ENCODE measurements at regions not wholly inside any gene's neighbourhood (a gene's known extent, or its start where the extent isn't known, plus 50 kb on each side); places are given as distances from the start of the nearest gene placed in this dataset.
A peak's percentile ranks its signal among the peaks of the same experiment; 100 is the strongest.

DNA sequence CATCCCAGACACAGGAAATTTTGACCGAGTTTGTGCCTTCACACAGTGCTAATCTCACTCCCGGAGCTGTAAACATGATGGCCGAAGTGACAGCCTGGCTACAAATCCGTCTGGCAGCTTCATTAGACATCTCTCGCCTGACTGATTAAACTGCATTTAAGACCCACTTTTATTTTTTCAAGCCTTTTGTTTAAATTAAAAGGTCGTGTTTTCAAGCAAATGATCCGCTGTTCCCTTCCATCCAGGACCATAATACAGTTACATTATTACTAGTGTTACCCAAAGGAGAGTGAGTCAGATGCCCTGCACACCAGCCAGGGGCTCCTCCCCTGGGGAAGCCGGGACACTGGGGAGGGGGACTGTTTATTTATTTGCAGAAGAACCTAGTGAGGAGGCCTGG is 200.2 kb downstream of the EXOC5 start (continued):
- TF ChIP-seq ZNF219 (CRISPR knock-in tag; IDR thresholded peaks at IDR 0.05; ENCODE audit: borderline replicate concordance) = no peak
- no peak for TF ChIP-seq RELA (CRISPR knock-in tag; IDR thresholded peaks at IDR 0.05; ENCODE audit: borderline replicate concordance)

- H3K27ac Mint-ChIP-seq = no peak overlapping the region
- no peaks in the 10 kb centered on the region for H3K36me3 Mint-ChIP-seq
- H3K4me3 Mint-ChIP-seq = no peak overlapping the region
- TF ChIP-seq NFATC4 (CRISPR knock-in tag; IDR thresholded peaks at IDR 0.05) = no peak
- no peak for TF ChIP-seq KAT7 (CRISPR knock-in tag; IDR thresholded peaks at IDR 0.05; ENCODE audit: borderline replicate concordance)
- no peak for TF ChIP-seq ZNF512 (CRISPR knock-in tag; IDR thresholded peaks at IDR 0.05; ENCODE audit: borderline replicate concordance)
- no peak for TF ChIP-seq PRRX2 (CRISPR knock-in tag; IDR thresholded peaks at IDR 0.05)
- no peak for TF ChIP-seq NR1H2 (CRISPR knock-in tag; IDR thresholded peaks at IDR 0.05)
- TF ChIP-seq ZNF263 (CRISPR knock-in tag; IDR thresholded peaks at IDR 0.05; ENCODE audit: low read depth) = peak; percentile 81
- no peak for TF ChIP-seq HMGA2 (CRISPR knock-in tag; IDR thresholded peaks at IDR 0.05)
- TF ChIP-seq OVOL2 (CRISPR knock-in tag; IDR thresholded peaks at IDR 0.05; ENCODE audit: borderline replicate concordance) = no peak
- TF ChIP-seq CTCF (IDR thresholded peaks at IDR 0.05) = peak; percentile 44; the same call in 1 of the 2 replicates
- peak; percentile 27; the same call in 1 of the 2 replicates for TF ChIP-seq MAX (CRISPR knock-in tag; IDR thresholded peaks at IDR 0.05)
- ChIA-PET POLR2A (no interaction called here), CTCF (no interaction called here)
- ATAC-seq = peak; percentile 92
- H3K9me3 Mint-ChIP-seq = no peaks in the 10 kb centered on the region
- peaks cover 35% of the 10 kb centered on the region for H3K4me1 Mint-ChIP-seq
- H3K27me3 Mint-ChIP-seq (ENCODE audit: low read depth) = peaks cover 4% of the 10 kb centered on the region; the same call in 1 of the 2 replicates
- DNase-seq (ENCODE audit: low spot score) = peak; percentile 80
Observed at GRCh38 chr14:57066887-57067513, 201.7 kb downstream of the EXOC5 start.

DNA sequence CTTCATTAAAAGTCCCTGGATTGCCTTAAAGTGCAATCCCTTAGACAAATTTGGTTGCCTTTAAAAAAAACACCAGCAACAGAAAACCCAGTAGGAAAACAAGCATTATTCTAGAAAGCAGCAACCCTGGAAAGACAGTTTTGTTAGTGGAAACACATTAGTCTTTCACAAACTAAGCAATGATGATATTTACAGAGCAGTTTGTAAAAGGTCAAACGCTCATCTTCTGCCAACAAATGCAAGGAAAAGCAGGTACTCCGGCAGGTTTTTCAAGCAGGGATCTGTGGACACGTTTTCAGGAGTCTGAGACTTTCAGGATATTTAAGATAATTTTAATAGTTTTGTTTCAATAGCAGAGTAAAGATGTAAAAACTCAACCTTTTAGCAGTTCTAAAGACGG is 202.2 kb downstream of the EXOC5 start:
- no peak for DNase-seq (ENCODE audit: low spot score)
- ATAC-seq = no peak
- ChIA-PET CTCF (interaction anchor here (0.6 to 1.4 kb wide), 2 partner anchors 15 to 248 kb away, joined by 3 to 10 read pairs; no protein-coding TSS in a partner anchor), POLR2A (no interaction called here)
- Mint-ChIP-seq H3K4me1 (peaks cover 35% of the 10 kb centered on the region), H3K9me3 (no peaks in the 10 kb centered on the region), H3K27me3 (ENCODE audit: low read depth) (peaks cover 4% of the 10 kb centered on the region; the same call in 1 of the 2 replicates), H3K36me3 (no peaks in the 10 kb centered on the region), H3K4me3 (no peak overlapping the region), H3K27ac (no peak overlapping the region)
- TF ChIP-seq MLX (CRISPR knock-in tag; IDR thresholded peaks at IDR 0.05) (no peak), ZBTB21 (CRISPR knock-in tag; IDR thresholded peaks at IDR 0.05; ENCODE audit: borderline replicate concordance) (no peak), ZNF396 (CRISPR knock-in tag; IDR thresholded peaks at IDR 0.05; ENCODE audit: borderline replicate concordance) (no peak), E2F5 (CRISPR knock-in tag; IDR thresholded peaks at IDR 0.05) (no peak), ZNF423 (CRISPR knock-in tag; IDR thresholded peaks at IDR 0.05) (no peak), E2F4 (CRISPR knock-in tag; IDR thresholded peaks at IDR 0.05; ENCODE audit: borderline replicate concordance, low read depth) (no peak)
- TF ChIP-seq, protein P1, sequence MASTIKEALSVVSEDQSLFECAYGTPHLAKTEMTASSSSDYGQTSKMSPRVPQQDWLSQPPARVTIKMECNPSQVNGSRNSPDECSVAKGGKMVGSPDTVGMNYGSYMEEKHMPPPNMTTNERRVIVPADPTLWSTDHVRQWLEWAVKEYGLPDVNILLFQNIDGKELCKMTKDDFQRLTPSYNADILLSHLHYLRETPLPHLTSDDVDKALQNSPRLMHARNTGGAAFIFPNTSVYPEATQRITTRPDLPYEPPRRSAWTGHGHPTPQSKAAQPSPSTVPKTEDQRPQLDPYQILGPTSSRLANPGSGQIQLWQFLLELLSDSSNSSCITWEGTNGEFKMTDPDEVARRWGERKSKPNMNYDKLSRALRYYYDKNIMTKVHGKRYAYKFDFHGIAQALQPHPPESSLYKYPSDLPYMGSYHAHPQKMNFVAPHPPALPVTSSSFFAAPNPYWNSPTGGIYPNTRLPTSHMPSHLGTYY (CRISPR knock-in tag; IDR thresholded peaks at IDR 0.05) = no peak

Data from WTC11 (cell line).